ENCODE measurements at regions not wholly inside any gene's neighbourhood (a gene's known extent, or its start where the extent isn't known, plus 50 kb on each side); places are given as distances from the start of the nearest gene placed in this dataset.
"Not testable (repeated sequence)": the region's sequence is repeated elsewhere in the genome, so short reads cannot be mapped to it uniquely, and the experiment has no call there.

GRCh38 chr9:117775591-117775990 lies 71.4 kb downstream of the TLR4 start:
- DNase-seq, result no peak

GRCh38 chr9:117777823-117778222 lies 73.6 kb downstream of the TLR4 start:
- DNase-seq, result no peak

GRCh38 chr9:117779760-117780159 lies 75.6 kb downstream of the TLR4 start:
- no peak for DNase-seq

- DNase-seq, result peak; percentile 53
These were observed 79.0 kb downstream of the TLR4 start for GRCh38 chr9:117782931-117783788.

- DNase-seq, result peak; percentile 24
These were observed 79.6 kb downstream of the TLR4 start for GRCh38 chr9:117783828-117784227.

GRCh38 chr9:117784996-117785395 lies 80.8 kb downstream of the TLR4 start:
- no peak for DNase-seq

GRCh38 chr9:117787746-117788145 lies 83.5 kb downstream of the TLR4 start:
- DNase-seq, result no peak

GRCh38 chr9:117795271-117795670 lies 91.1 kb downstream of the TLR4 start:
- DNase-seq, result no peak

- DNase-seq, result no peak
These were observed 92.5 kb downstream of the TLR4 start for GRCh38 chr9:117796681-117797080.

GRCh38 chr9:117800389-117800788 lies 96.2 kb downstream of the TLR4 start:
- no peak for DNase-seq

- DNase-seq, result no peak
These were observed 105.5 kb downstream of the TLR4 start for GRCh38 chr9:117809751-117810150.

GRCh38 chr9:117815315-117815714 lies 111.1 kb downstream of the TLR4 start:
- DNase-seq, result no peak

GRCh38 chr9:117815948-117816347 lies 111.7 kb downstream of the TLR4 start:
- DNase-seq, result no peak

- DNase-seq, result no peak
These were observed 117.8 kb downstream of the TLR4 start for GRCh38 chr9:117821954-117822353.

- no peak for DNase-seq
These were observed 119.4 kb downstream of the TLR4 start for GRCh38 chr9:117823576-117823975.

- peak; percentile 47 for DNase-seq
These were observed 121.6 kb downstream of the TLR4 start for GRCh38 chr9:117825609-117826347.

- no peak for DNase-seq
These were observed 122.6 kb downstream of the TLR4 start for GRCh38 chr9:117826837-117827236.

GRCh38 chr9:117827456-117827855 lies 123.3 kb downstream of the TLR4 start:
- DNase-seq, result no peak

GRCh38 chr9:117828466-117828865 lies 124.3 kb downstream of the TLR4 start:
- DNase-seq, result no peak

GRCh38 chr9:117835798-117836197 lies 131.6 kb downstream of the TLR4 start:
- no peak for DNase-seq

GRCh38 chr9:117839862-117840261 lies 135.7 kb downstream of the TLR4 start:
- no peak for DNase-seq

- DNase-seq, result not testable (repeated sequence)
These were observed 147.7 kb downstream of the TLR4 start for GRCh38 chr9:117851836-117852461.

GRCh38 chr9:117858561-117858960 lies 154.4 kb downstream of the TLR4 start:
- no peak for DNase-seq

GRCh38 chr9:117860849-117861248 lies 156.6 kb downstream of the TLR4 start:
- DNase-seq, result no peak

All from stimulated activated CD8-positive, alpha-beta memory T cell treated with anti-CD3 and anti-CD28 coated beads, Interleukin-4, amount 100 ng/mL, for 48 hours (primary cell).